A673 (cell line): ENCODE measurements at regions not wholly inside any gene's neighbourhood (a gene's known extent, or its start where the extent isn't known, plus 50 kb on each side); places are given as distances from the start of the nearest gene placed in this dataset.
"Not testable (repeated sequence)": the region's sequence is repeated elsewhere in the genome, so short reads cannot be mapped to it uniquely, and the experiment has no call there.

Experiments used
- BruUV-seq: library from RNA; stranded (reverse); fragments of 400-500 nt; replicated peaks from 2 replicates; lab custom pipeline; 2021; lab: Mats Ljungman, UMichigan
- CTCF ChIA-PET: fragments of 300-600 bp; sonication (Branson Sonifier 250); formaldehyde crosslinking; loops from one replicate; lab custom pipeline; 2022; ENCODE audit warnings: antibody characterized with exemption; lab: Charles Lee
- POLR2A ChIA-PET: fragments of 300-600 bp; sonication (Branson Sonifier 250); formaldehyde crosslinking; loops from one replicate; lab custom pipeline; 2022; ENCODE audit warnings: antibody characterized with exemption; ENCODE audit not compliant: low non-redundant PET; lab: Charles Lee
- DNase-seq: peaks from one replicate; pipeline ENCODE4 v3.0.0-alpha.2; 2015; ENCODE audit warnings: low spot score
- H3K27ac ChIP-seq: fragments of 200-600 bp; sonication (generic); 2 replicates; pipeline ENCODE4 v1.5.1; 2016; ENCODE audit warnings: mixed run types, low read depth, mild to moderate bottlenecking, mixed read lengths, antibody characterized with exemption, low read length; ENCODE audit not compliant: poor library complexity, severe bottlenecking
- H3K27me3 ChIP-seq: fragments of 200-600 bp; sonication (generic); replicated peaks from 2 replicates; pipeline ENCODE4 v1.6.1; 2017; ENCODE audit warnings: mixed run types, low read depth, mild to moderate bottlenecking, mixed read lengths, antibody characterized with exemption, low read length; ENCODE audit not compliant: insufficient read depth, poor library complexity
- H3K36me3 ChIP-seq: fragments of 200-600 bp; sonication (generic); 2 replicates; pipeline ENCODE4 v1.6.1; 2016; ENCODE audit warnings: mixed run types, mild to moderate bottlenecking, mixed read lengths, antibody characterized with exemption, low read length; ENCODE audit not compliant: insufficient read depth, poor library complexity, severe bottlenecking
- H3K4me1 ChIP-seq: fragments of 200-600 bp; sonication (generic); 2 replicates; pipeline ENCODE4 v1.6.1; 2017; ENCODE audit warnings: mixed run types, mild to moderate bottlenecking, mixed read lengths, antibody characterized with exemption, low read length; ENCODE audit not compliant: insufficient read depth, poor library complexity, severe bottlenecking
- H3K4me3 ChIP-seq: fragments of 200-600 bp; sonication (generic); 2 replicates; pipeline ENCODE4 v1.5.1; 2016; ENCODE audit warnings: low read depth, mixed run types, mild to moderate bottlenecking, mixed read lengths, low read length; ENCODE audit not compliant: poor library complexity, severe bottlenecking
- H3K9me3 ChIP-seq: fragments of 200-600 bp; sonication (generic); 2 replicates; pipeline ENCODE4 v1.6.1; 2016; ENCODE audit warnings: mixed run types, low read depth, mild to moderate bottlenecking, mixed read lengths, antibody characterized with exemption, low read length; ENCODE audit not compliant: poor library complexity, severe bottlenecking
- CTCF ChIP-seq: fragments of 300-800, 200-600 bp; sonication (generic); conservative IDR thresholded peaks from 2 replicates; pipeline ENCODE4 v1.5.1; 2017; ENCODE audit warnings: low read depth, mild to moderate bottlenecking, antibody characterized with exemption, low read length, moderate library complexity, mixed read lengths
- EZH2 ChIP-seq: fragments of 200-600 bp; sonication (generic); IDR thresholded peaks from 2 replicates; pipeline ENCODE4 v1.6.1; 2017; ENCODE audit warnings: borderline replicate concordance, low read depth, mild to moderate bottlenecking, mixed read lengths, antibody characterized with exemption, low read length; ENCODE audit not compliant: poor library complexity, severe bottlenecking
- intact Hi-C: fragments of 100-400 bp; cut with micrococcal nuclease; formaldehyde crosslinking; loops from one replicate; pipeline ENCODE4 v1.10.0; 2022; ENCODE audit not compliant: unreplicated experiment

GRCh38 chr1:177686933-177687332 lies 282.9 kb downstream of the SEC16B start:
- CTCF ChIA-PET: no interaction called here
- DNase-seq: no peak
- POLR2A ChIA-PET: no interaction called here
- Histone ChIP-seq H3K4me1 (no peaks in the 10 kb centered on the region), H3K9me3 (peaks cover 10% of the 10 kb centered on the region), H3K4me3 (no peak overlapping the region), H3K27ac (no peak overlapping the region), H3K36me3 (peaks cover 3% of the 10 kb centered on the region), H3K27me3 (no peaks in the 10 kb centered on the region)
- TF ChIP-seq EZH2 (no peak), CTCF (no peak)
- intact Hi-C loops: no loop called here
- BruUV-seq: no TSS peak

- DNase-seq: peak; percentile 15
- TF ChIP-seq EZH2 (no peak), CTCF (no peak)
- Histone ChIP-seq H3K9me3 (no peaks in the 10 kb centered on the region), H3K36me3 (no peaks in the 10 kb centered on the region), H3K4me3 (no peak overlapping the region), H3K27ac (no peak overlapping the region), H3K27me3 (no peaks in the 10 kb centered on the region), H3K4me1 (peaks cover 20% of the 10 kb centered on the region)
- POLR2A ChIA-PET: no interaction called here
- intact Hi-C loops: no loop called here
- BruUV-seq: no TSS peak
- CTCF ChIA-PET: no interaction called here
Observed at GRCh38 chr1:177669161-177669560, 300.7 kb downstream of the SEC16B start.

GRCh38 chr1:177665935-177666334 lies 303.9 kb downstream of the SEC16B start:
- no peaks in the 10 kb centered on the region for H3K27me3 ChIP-seq
- ChIA-PET CTCF (no interaction called here), POLR2A (no interaction called here)
- peaks cover 20% of the 10 kb centered on the region for H3K4me1 ChIP-seq
- no peak overlapping the region for H3K27ac ChIP-seq
- no peak overlapping the region for H3K4me3 ChIP-seq
- intact Hi-C loops: no loop called here
- no peak for TF ChIP-seq EZH2
- TF ChIP-seq CTCF: no peak
- no peak for DNase-seq
- H3K9me3 ChIP-seq: peaks cover 2% of the 10 kb centered on the region
- no TSS peak for BruUV-seq
- H3K36me3 ChIP-seq: no peaks in the 10 kb centered on the region

GRCh38 chr1:177664742-177665141 lies 305.1 kb downstream of the SEC16B start:
- intact Hi-C loops, H3K27me3 ChIP-seq, BruUV-seq, DNase-seq, H3K36me3 ChIP-seq, H3K4me3 ChIP-seq, H3K9me3 ChIP-seq, H3K27ac ChIP-seq, POLR2A ChIA-PET, CTCF ChIA-PET: not testable (repeated sequence)
- H3K4me1 ChIP-seq: peaks cover 13% of the 10 kb centered on the region
